ENCODE measurements at regions not wholly inside any gene's neighbourhood (a gene's known extent, or its start where the extent isn't known, plus 50 kb on each side); places are given as distances from the start of the nearest gene placed in this dataset.

DNA sequence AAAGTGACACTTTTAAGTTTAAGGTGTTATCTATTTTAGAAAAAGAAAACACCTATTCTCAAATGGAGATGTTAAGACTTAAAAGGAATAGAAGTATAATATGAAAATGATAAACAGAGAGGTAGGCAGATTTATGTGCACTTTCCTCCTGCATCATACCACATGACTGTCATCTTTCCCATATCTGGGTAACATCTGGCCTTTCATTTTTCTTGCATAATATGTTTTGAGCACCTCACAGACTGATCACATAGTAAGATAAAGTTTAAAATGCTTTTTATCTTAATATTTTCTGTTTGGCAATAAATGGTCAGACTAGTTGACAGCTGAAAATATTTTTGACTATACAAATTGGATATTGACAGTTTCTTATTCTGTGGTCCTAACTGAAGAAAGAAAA, 1852.1 kb upstream of the PIK3C3 start:
- no peak for DNase-seq
- Histone ChIP-seq H3K36me3 (no peaks in the 10 kb centered on the region), H3K9me3 (no peaks in the 10 kb centered on the region), H3K4me1 (ENCODE audit: insufficient read depth) (no peaks in the 10 kb centered on the region), H3K27me3 (no peaks in the 10 kb centered on the region), H3K27ac (no peak overlapping the region), H3K4me3 (no peak overlapping the region)
- intact Hi-C loops (cut with DNase I) = no loop called here
- no peak for TF ChIP-seq EP300 (IDR thresholded peaks at IDR 0.05)
- TF ChIP-seq POLR2A (IDR thresholded peaks at IDR 0.05) = no peak
- TF ChIP-seq, protein P1, sequence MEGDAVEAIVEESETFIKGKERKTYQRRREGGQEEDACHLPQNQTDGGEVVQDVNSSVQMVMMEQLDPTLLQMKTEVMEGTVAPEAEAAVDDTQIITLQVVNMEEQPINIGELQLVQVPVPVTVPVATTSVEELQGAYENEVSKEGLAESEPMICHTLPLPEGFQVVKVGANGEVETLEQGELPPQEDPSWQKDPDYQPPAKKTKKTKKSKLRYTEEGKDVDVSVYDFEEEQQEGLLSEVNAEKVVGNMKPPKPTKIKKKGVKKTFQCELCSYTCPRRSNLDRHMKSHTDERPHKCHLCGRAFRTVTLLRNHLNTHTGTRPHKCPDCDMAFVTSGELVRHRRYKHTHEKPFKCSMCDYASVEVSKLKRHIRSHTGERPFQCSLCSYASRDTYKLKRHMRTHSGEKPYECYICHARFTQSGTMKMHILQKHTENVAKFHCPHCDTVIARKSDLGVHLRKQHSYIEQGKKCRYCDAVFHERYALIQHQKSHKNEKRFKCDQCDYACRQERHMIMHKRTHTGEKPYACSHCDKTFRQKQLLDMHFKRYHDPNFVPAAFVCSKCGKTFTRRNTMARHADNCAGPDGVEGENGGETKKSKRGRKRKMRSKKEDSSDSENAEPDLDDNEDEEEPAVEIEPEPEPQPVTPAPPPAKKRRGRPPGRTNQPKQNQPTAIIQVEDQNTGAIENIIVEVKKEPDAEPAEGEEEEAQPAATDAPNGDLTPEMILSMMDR (IDR thresholded peaks at IDR 0.05) = no peak

- Histone ChIP-seq H3K36me3 (no peaks in the 10 kb centered on the region), H3K9me3 (no peaks in the 10 kb centered on the region), H3K27ac (no peak overlapping the region), H3K4me3 (no peak overlapping the region), H3K4me1 (ENCODE audit: insufficient read depth) (no peaks in the 10 kb centered on the region), H3K27me3 (no peaks in the 10 kb centered on the region)
- DNase-seq = no peak
- TF ChIP-seq, protein P1 (IDR thresholded peaks at IDR 0.05) = no peak
- TF ChIP-seq POLR2A (IDR thresholded peaks at IDR 0.05) (no peak), EP300 (IDR thresholded peaks at IDR 0.05) (no peak)
- 96 to 97% (median 97%) methylated on average over 2 of the region's 2 CpGs for WGBS, 3 donors
- intact Hi-C loops (cut with DNase I) = no loop called here
Measured at GRCh38 chr18:40099641-40100040, 1855.4 kb upstream of the PIK3C3 start.

GRCh38 chr18:40096675-40097074, 1858.4 kb upstream of the PIK3C3 start:
- no peaks in the 10 kb centered on the region for H3K27me3 ChIP-seq
- H3K27ac ChIP-seq = no peak overlapping the region
- no peaks in the 10 kb centered on the region for H3K36me3 ChIP-seq
- DNase-seq = no peak
- TF ChIP-seq, protein P1 (IDR thresholded peaks at IDR 0.05) = no peak
- TF ChIP-seq EP300 (IDR thresholded peaks at IDR 0.05) (no peak), POLR2A (IDR thresholded peaks at IDR 0.05) (no peak)
- no peaks in the 10 kb centered on the region for H3K9me3 ChIP-seq
- intact Hi-C loops (cut with DNase I) = no loop called here
- H3K4me1 ChIP-seq (ENCODE audit: insufficient read depth) = no peaks in the 10 kb centered on the region
- no peak overlapping the region for H3K4me3 ChIP-seq
- 30 to 41% (median 37%) methylated on average over 3 of the region's 3 CpGs for WGBS, 3 donors

- Histone ChIP-seq H3K9me3 (no peaks in the 10 kb centered on the region), H3K4me1 (ENCODE audit: insufficient read depth) (no peaks in the 10 kb centered on the region), H3K36me3 (no peaks in the 10 kb centered on the region), H3K4me3 (no peak overlapping the region), H3K27ac (no peak overlapping the region), H3K27me3 (no peaks in the 10 kb centered on the region)
- WGBS, 3 donors = 64 to 65% (median 65%) methylated on average over 2 of the region's 2 CpGs
- no peak for DNase-seq
- TF ChIP-seq EP300 (IDR thresholded peaks at IDR 0.05) (no peak), POLR2A (IDR thresholded peaks at IDR 0.05) (no peak)
- TF ChIP-seq, protein P1 (IDR thresholded peaks at IDR 0.05) = no peak
- intact Hi-C loops (cut with DNase I) = no loop called here
Measured at GRCh38 chr18:40094441-40094840, 1860.6 kb upstream of the PIK3C3 start.

DNA sequence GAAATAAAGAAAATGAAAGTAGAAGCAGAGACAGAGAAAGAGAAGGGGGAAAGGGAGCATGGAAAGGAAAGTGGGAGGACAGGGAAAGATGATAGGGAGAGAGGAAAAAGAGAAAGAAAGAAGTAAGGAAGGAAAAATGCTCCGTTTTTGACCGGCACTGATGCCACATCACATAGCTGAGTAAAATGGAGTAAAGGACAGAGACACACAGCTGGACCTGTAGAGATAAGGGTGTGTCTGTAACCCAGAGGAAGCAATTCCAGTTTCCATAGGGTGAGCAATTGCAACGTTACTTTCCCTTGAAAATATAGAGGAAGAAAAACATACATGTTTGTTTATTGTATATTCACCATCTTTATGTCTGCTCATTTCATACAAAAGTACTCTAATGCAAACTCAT, 1866.9 kb upstream of the PIK3C3 start:
- Histone ChIP-seq H3K9me3 (no peaks in the 10 kb centered on the region), H3K36me3 (no peaks in the 10 kb centered on the region), H3K27me3 (no peaks in the 10 kb centered on the region), H3K4me3 (no peak overlapping the region), H3K4me1 (ENCODE audit: insufficient read depth) (no peaks in the 10 kb centered on the region), H3K27ac (no peak overlapping the region)
- intact Hi-C loops (cut with DNase I) = no loop called here
- TF ChIP-seq POLR2A (IDR thresholded peaks at IDR 0.05) (no peak), EP300 (IDR thresholded peaks at IDR 0.05) (no peak)
- TF ChIP-seq, protein P1 (IDR thresholded peaks at IDR 0.05) = no peak
- 5 to 11% (median 8%) methylated on average over 3 of the region's 3 CpGs for WGBS, 3 donors
- DNase-seq = no peak

All from ovary (tissue), 7 donors.